Left lung (tissue), 4 donors: ENCODE measurements at regions not wholly inside any gene's neighbourhood (a gene's known extent, or its start where the extent isn't known, plus 50 kb on each side); places are given as distances from the start of the nearest gene placed in this dataset.

ENCODE experiments used
- ATAC-seq: fragments of 200-7000 bp; cut with Tn5 transposase; one replicate; pipeline ENCODE4 v1.9.1; 2020; ENCODE audit warnings: moderate library complexity
- DNase-seq, 4 donors: peaks; one replicate each; pipeline ENCODE4 v3.0.0-alpha.2; 2013 to 2020
- H3K27ac ChIP-seq, 2 donors: fragments of 200-600 bp; sonication (generic) in 1 of 2; one replicate each; pipeline versions ENCODE4 v1.5.0 to v1.8.0; 2020 to 2021
- H3K27me3 ChIP-seq, 2 donors: fragments of 200-600 bp; sonication (generic) in 1 of 2; one replicate each; pipeline versions ENCODE4 v1.5.0 to v1.8.0; 2020 to 2021
- H3K36me3 ChIP-seq, 2 donors: fragments of 200-600 bp; sonication (generic) in 1 of 2; one replicate each; pipeline versions ENCODE4 v1.5.0 to v1.8.0; 2020 to 2021
- H3K4me1 ChIP-seq, 2 donors: fragments of 200-600 bp; one replicate each; pipeline ENCODE4 v1.8.0; 2021
- H3K4me3 ChIP-seq, 2 donors: fragments of 200-600 bp; sonication (generic) in 1 of 2; one replicate each; pipeline versions ENCODE4 v1.5.0 to v1.8.0; 2020 to 2021; ENCODE audit warnings: mild to moderate bottlenecking in 1 of 2
- H3K9me3 ChIP-seq, 2 donors: fragments of 200-600 bp; sonication (generic) in 1 of 2; one replicate each; pipeline versions ENCODE4 v1.5.0 to v1.8.0; 2020 to 2021
- CTCF ChIP-seq, 2 donors: fragments of 200-600 bp; sonication (generic) in 1 of 2; IDR thresholded peaks; one replicate each; pipeline versions ENCODE4 v1.5.0 to v1.8.0; 2021; ENCODE audit warnings: antibody characterized with exemption in 2 of 2
- intact Hi-C, 2 donors: fragments of 100-400 bp; cut with DNase I; formaldehyde crosslinking; loops; one replicate each; pipeline versions ENCODE4 v1.11.2 to v1.14.2; 2022
- donor health status: DM: no; HTN: yes; CAD: no.
- donor health status: DM: no; HTN: no; CAD: no.

DNA sequence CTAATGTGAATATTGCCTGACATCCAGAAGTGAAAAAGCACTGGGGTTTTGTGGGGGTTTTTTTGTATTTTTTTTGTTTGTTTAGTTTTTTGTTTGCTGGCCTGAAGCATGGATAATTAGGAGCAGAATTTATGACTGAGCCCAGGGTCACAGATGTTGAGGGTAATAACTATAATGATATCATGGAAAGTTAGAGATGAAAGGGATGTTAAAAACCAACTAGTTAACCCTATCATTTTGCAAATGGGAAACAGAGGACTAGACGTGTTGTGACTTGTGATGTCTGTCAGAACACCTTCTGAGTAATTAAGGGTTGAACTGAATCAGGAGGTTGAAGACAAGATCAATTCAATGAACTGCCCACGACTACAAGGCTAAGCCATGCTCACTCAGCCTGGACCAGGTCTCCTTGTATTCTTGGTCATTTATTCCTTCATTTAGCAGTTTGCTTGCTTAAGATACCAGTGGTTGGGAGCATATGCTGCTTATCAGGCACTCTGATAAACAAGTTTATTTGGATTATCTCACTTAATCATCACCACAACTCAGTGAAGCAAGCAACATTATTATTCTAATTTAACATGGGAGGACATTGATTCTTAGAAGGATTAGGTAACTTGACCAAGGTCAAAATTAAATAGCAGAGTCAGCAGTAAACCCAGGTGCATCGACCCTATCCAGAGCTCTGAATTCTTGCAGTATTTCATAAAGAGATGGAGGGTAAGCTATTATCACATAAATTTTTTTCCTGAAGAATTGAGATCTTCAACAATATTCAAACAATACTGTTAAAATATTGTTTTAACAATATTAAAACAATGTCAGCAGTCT is 75.7 kb upstream of the PIK3R1 start:
- Histone ChIP-seq H3K27ac (no peak overlapping the region), H3K4me1 (peaks cover 0 to 8% of the 10 kb centered on the region in 2 donors), H3K36me3 (no peaks in the 10 kb centered on the region), H3K4me3 (no peak overlapping the region), H3K27me3 (no peaks in the 10 kb centered on the region), H3K9me3 (no peaks in the 10 kb centered on the region)
- intact Hi-C loops = no loop called here
- DNase-seq (peak in 2 of 4 donors; percentile 17 to 25), ATAC-seq (no peak)
- no peak for TF ChIP-seq CTCF (IDR thresholded peaks at IDR 0.05)

- TF ChIP-seq CTCF (IDR thresholded peaks at IDR 0.05) = no peak
- H3K27me3 ChIP-seq = no peaks in the 10 kb centered on the region
- no peak for DNase-seq
- H3K27ac ChIP-seq = peak overlapping the region in 1 of 2 donors; percentile 8
- intact Hi-C loops = no loop called here
- H3K4me1 ChIP-seq = peaks cover 0 to 8% of the 10 kb centered on the region in 2 donors
- no peaks in the 10 kb centered on the region for H3K9me3 ChIP-seq
- no peaks in the 10 kb centered on the region for H3K36me3 ChIP-seq
- H3K4me3 ChIP-seq = no peak overlapping the region
- ATAC-seq = no peak
Observed at GRCh38 chr5:68137511-68138140, 77.9 kb upstream of the PIK3R1 start.

GRCh38 chr5:68134669-68135313 is 80.8 kb upstream of the PIK3R1 start:
- ATAC-seq = no peak
- H3K4me3 ChIP-seq = no peak overlapping the region
- H3K36me3 ChIP-seq = no peaks in the 10 kb centered on the region
- no peak for DNase-seq
- H3K4me1 ChIP-seq = peaks cover 0 to 5% of the 10 kb centered on the region in 2 donors
- no peaks in the 10 kb centered on the region for H3K27me3 ChIP-seq
- H3K9me3 ChIP-seq = no peaks in the 10 kb centered on the region
- no peak overlapping the region for H3K27ac ChIP-seq
- intact Hi-C loops = no loop called here
- TF ChIP-seq CTCF (IDR thresholded peaks at IDR 0.05) = no peak

DNA sequence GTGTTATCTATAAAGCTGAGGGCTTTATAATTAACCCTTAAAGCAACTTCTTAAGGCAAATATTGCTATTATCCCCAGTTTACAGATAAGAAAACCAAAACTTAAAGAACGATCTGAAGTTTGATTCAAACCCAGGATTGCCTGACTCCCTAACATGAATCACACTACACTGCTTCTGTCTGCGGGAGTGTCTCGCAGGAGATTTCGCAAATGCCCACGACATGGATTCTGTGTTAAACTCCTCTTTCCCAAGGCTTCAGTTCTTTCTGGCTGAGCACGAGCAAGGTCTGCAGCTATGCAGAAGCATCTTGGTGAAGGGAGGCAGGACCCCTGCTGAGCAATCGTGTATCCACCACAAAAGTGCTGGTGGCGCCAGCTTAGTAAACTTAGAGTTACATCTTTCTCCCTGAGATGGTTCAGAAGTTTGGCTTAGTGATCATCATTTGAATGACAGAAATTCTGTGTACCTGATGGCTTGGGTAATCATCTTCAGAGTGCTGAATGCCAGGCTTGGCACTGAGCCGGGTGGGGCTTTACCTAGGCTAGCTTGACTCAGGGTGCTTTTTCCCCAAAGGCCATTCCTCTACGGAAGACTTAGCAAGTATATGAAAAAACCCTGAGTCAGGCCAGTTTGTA is 81.4 kb upstream of the PIK3R1 start:
- no peaks in the 10 kb centered on the region for H3K9me3 ChIP-seq
- no peak for DNase-seq
- H3K27ac ChIP-seq = no peak overlapping the region
- H3K4me1 ChIP-seq = peaks cover 0 to 5% of the 10 kb centered on the region in 2 donors
- no peak for ATAC-seq
- H3K4me3 ChIP-seq = no peak overlapping the region
- no peaks in the 10 kb centered on the region for H3K36me3 ChIP-seq
- intact Hi-C loops = no loop called here
- no peak for TF ChIP-seq CTCF (IDR thresholded peaks at IDR 0.05)
- no peaks in the 10 kb centered on the region for H3K27me3 ChIP-seq

GRCh38 chr5:68130253-68130652 is 85.3 kb upstream of the PIK3R1 start:
- H3K36me3 ChIP-seq = no peaks in the 10 kb centered on the region
- DNase-seq = no peak
- no peak for TF ChIP-seq CTCF (IDR thresholded peaks at IDR 0.05)
- no peak overlapping the region for H3K4me3 ChIP-seq
- intact Hi-C loops = no loop called here
- H3K4me1 ChIP-seq = no peaks in the 10 kb centered on the region
- H3K9me3 ChIP-seq = no peaks in the 10 kb centered on the region
- no peak for ATAC-seq
- no peaks in the 10 kb centered on the region for H3K27me3 ChIP-seq
- H3K27ac ChIP-seq = no peak overlapping the region
